ENCODE measurements at regions not wholly inside any gene's neighbourhood (a gene's known extent, or its start where the extent isn't known, plus 50 kb on each side); places are given as distances from the start of the nearest gene placed in this dataset.

GRCh38 chr6:115717062-115717461, 343.6 kb downstream of the FRK start:
- H3K9ac ChIP-seq (ENCODE audit: low read length) = no peak overlapping the region
- H3K4me1 ChIP-seq (ENCODE audit: control insufficient read depth in 1 of 2, insufficient read depth in 2 of 2, low read length in 2 of 2) = no peaks in the 10 kb centered on the region
- POLR2A ChIA-PET = no interaction called here
- RAD21 ChIA-PET (ENCODE audit: low non-redundant PET in 1 of 2, low total read pairs in 2 of 2, uncharacterized antibody in 2 of 2, unreplicated experiment in 2 of 2) = no interaction called here
- no peaks in the 10 kb centered on the region for H3K79me2 ChIP-seq (ENCODE audit: insufficient read depth, low read length)
- intact Hi-C loops (cut with micrococcal nuclease) = no loop called here
- no TSS peak for BruUV-seq (replicated peaks)
- H3K9me2 ChIP-seq (ENCODE audit: insufficient read depth) = no peaks in the 10 kb centered on the region
- CTCF ChIA-PET = no interaction called here
- ATAC-seq = no peak
- H2AFZ ChIP-seq (ENCODE audit: low read depth, low read length, poor library complexity, severe bottlenecking) = no peak overlapping the region
- no peaks in the 10 kb centered on the region for H3K9me3 ChIP-seq (ENCODE audit: control insufficient read depth in 1 of 2, insufficient read depth in 1 of 2, low read depth in 1 of 2, low read length in 2 of 2)
- DNase-seq (ENCODE audit: low read depth, low spot score) = no peak
- no peak overlapping the region for H3K4me2 ChIP-seq (ENCODE audit: low read length)
- no peak overlapping the region for H3K4me3 ChIP-seq (replicated peaks in 1 of 2; ENCODE audit: low read depth in 1 of 2, low read length in 2 of 2)
- H4K20me1 ChIP-seq (ENCODE audit: insufficient read depth) = no peaks in the 10 kb centered on the region
- H3K27me3 ChIP-seq (ENCODE audit: insufficient read depth, low read length) = peaks cover 12% of the 10 kb centered on the region
- H3K27ac ChIP-seq (ENCODE audit: low read depth, low read length) = no peak overlapping the region
- H3K36me3 ChIP-seq (ENCODE audit: control insufficient read depth in 1 of 2, insufficient read depth in 2 of 2, low read length in 2 of 2) = no peaks in the 10 kb centered on the region
- no peak for TF ChIP-seq SIN3A (IDR thresholded peaks at IDR 0.05; ENCODE audit: low read depth)
- TF ChIP-seq MAX (IDR thresholded peaks at IDR 0.05) = no peak
- no peak for TF ChIP-seq EGR1 (IDR thresholded peaks at IDR 0.05; ENCODE audit: low read depth)
- no peak for TF ChIP-seq ATF3 (IDR thresholded peaks at IDR 0.05)
- no peak for TF ChIP-seq FOSL1 (IDR thresholded peaks at IDR 0.05; ENCODE audit: low read depth)
- TF ChIP-seq ZNF274 (IDR thresholded peaks at IDR 0.05; ENCODE audit: low read depth, low read length) = no peak
- no peak for TF ChIP-seq ELF1 (IDR thresholded peaks at IDR 0.05; ENCODE audit: borderline replicate concordance, low read depth)
- no peak for TF ChIP-seq RAD21 (IDR thresholded peaks at IDR 0.05; ENCODE audit: low read depth)
- TF ChIP-seq POLR2AphosphoS5 (IDR thresholded peaks at IDR 0.05; ENCODE audit: low read depth, low read length) = no peak
- TF ChIP-seq CTCF (IDR thresholded peaks at IDR 0.05 in 2 of 3, conservative IDR thresholded peaks at IDR 0.05 in 1 of 3; ENCODE audit: borderline replicate concordance in 1 of 3, insufficient read depth in 1 of 3, low read depth in 2 of 3, low read length in 2 of 3) = no peak
- TF ChIP-seq ZBTB33 (IDR thresholded peaks at IDR 0.05; ENCODE audit: extremely low read depth, insufficient replicate concordance, low read length) = no peak
- TF ChIP-seq JUND (IDR thresholded peaks at IDR 0.05) = no peak
- TF ChIP-seq SP1 (IDR thresholded peaks at IDR 0.05; ENCODE audit: low read depth) = no peak
- no peak for TF ChIP-seq CEBPB (IDR thresholded peaks at IDR 0.05; ENCODE audit: low read depth)
- TF ChIP-seq ZFX (IDR thresholded peaks at IDR 0.05) = no peak
